Upper lobe of left lung (tissue), 4 donors: ENCODE measurements at regions not wholly inside any gene's neighbourhood (a gene's known extent, or its start where the extent isn't known, plus 50 kb on each side); places are given as distances from the start of the nearest gene placed in this dataset.

ENCODE experiments used
- CTCF ChIP-seq, 6 experiments: fragments of 450-650 bp in 4 of 6; fragments of 200-600 bp in 2 of 6; sonication (generic) in 2 of 6; IDR thresholded peaks; one replicate each; pipeline ENCODE4 v1.5.1; 2016 to 2019; ENCODE audit warnings: antibody characterized with exemption in 6 of 6
- EP300 ChIP-seq, 4 donors: sonication (generic); formaldehyde crosslinking; IDR thresholded peaks; one replicate each; pipeline ENCODE4 v1.5.1; 2017; ENCODE audit warnings: antibody characterized with exemption in 4 of 4, control low read depth in 2 of 4
- POLR2A ChIP-seq, 4 donors: fragments of 450-650 bp; IDR thresholded peaks; one replicate each; pipeline ENCODE4 v1.5.1; 2016 to 2017; ENCODE audit warnings: antibody characterized with exemption in 4 of 4, mild to moderate bottlenecking in 2 of 4

- TF ChIP-seq CTCF (IDR thresholded peaks at IDR 0.05) (no peak), POLR2A (IDR thresholded peaks at IDR 0.05) (no peak), EP300 (IDR thresholded peaks at IDR 0.05) (no peak)
Measured at GRCh38 chr4:145387079-145387478, 94.6 kb upstream of the SMAD1 start.
